ENCODE measurements at regions not wholly inside any gene's neighbourhood (a gene's known extent, or its start where the extent isn't known, plus 50 kb on each side); places are given as distances from the start of the nearest gene placed in this dataset.

- H3K27ac ChIP-seq (ENCODE audit: low read depth, low read length), result no peak overlapping the region
Measured at GRCh38 chr6:153613719-153614455, 425.2 kb upstream of the OPRM1 start.

GRCh38 chr6:153602401-153602800, 436.6 kb upstream of the OPRM1 start:
- Histone ChIP-seq H3K36me3 (ENCODE audit: control insufficient read depth, insufficient read depth, low read length) (no peaks in the 10 kb centered on the region), H3K27ac (ENCODE audit: low read depth, low read length) (no peak overlapping the region), H3K4me1 (ENCODE audit: control insufficient read depth, insufficient read depth, low read length) (no peaks in the 10 kb centered on the region), H3K27me3 (ENCODE audit: control insufficient read depth, insufficient read depth, low read length) (no peaks in the 10 kb centered on the region), H3K4me3 (ENCODE audit: low read length) (no peak overlapping the region), H3K9ac (ENCODE audit: low read length) (no peak overlapping the region)

More at GRCh38 chr6:153613719-153614455, 425.2 kb upstream of the OPRM1 start:
- Histone ChIP-seq H3K36me3 (ENCODE audit: control insufficient read depth, insufficient read depth, low read length) (no peaks in the 10 kb centered on the region), H3K9ac (ENCODE audit: low read length) (no peak overlapping the region), H3K4me1 (ENCODE audit: control insufficient read depth, insufficient read depth, low read length) (no peaks in the 10 kb centered on the region), H3K4me3 (ENCODE audit: low read length) (no peak overlapping the region), H3K27me3 (ENCODE audit: control insufficient read depth, insufficient read depth, low read length) (no peaks in the 10 kb centered on the region)

GRCh38 chr6:153599901-153600300, 439.1 kb upstream of the OPRM1 start:
- Histone ChIP-seq H3K4me1 (ENCODE audit: control insufficient read depth, insufficient read depth, low read length) (no peaks in the 10 kb centered on the region), H3K36me3 (ENCODE audit: control insufficient read depth, insufficient read depth, low read length) (no peaks in the 10 kb centered on the region), H3K27me3 (ENCODE audit: control insufficient read depth, insufficient read depth, low read length) (no peaks in the 10 kb centered on the region), H3K9ac (ENCODE audit: low read length) (no peak overlapping the region), H3K27ac (ENCODE audit: low read depth, low read length) (no peak overlapping the region), H3K4me3 (ENCODE audit: low read length) (no peak overlapping the region)

- Histone ChIP-seq H3K27me3 (ENCODE audit: control insufficient read depth, insufficient read depth, low read length) (no peaks in the 10 kb centered on the region), H3K4me3 (ENCODE audit: low read length) (no peak overlapping the region), H3K4me1 (ENCODE audit: control insufficient read depth, insufficient read depth, low read length) (no peaks in the 10 kb centered on the region), H3K27ac (ENCODE audit: low read depth, low read length) (no peak overlapping the region), H3K36me3 (ENCODE audit: control insufficient read depth, insufficient read depth, low read length) (no peaks in the 10 kb centered on the region), H3K9ac (ENCODE audit: low read length) (no peak overlapping the region)
Measured at GRCh38 chr6:153595903-153596302, 443.1 kb upstream of the OPRM1 start.

GRCh38 chr6:153594871-153595270, 444.2 kb upstream of the OPRM1 start:
- H3K27ac ChIP-seq (ENCODE audit: low read depth, low read length), result no peak overlapping the region
- H3K36me3 ChIP-seq (ENCODE audit: control insufficient read depth, insufficient read depth, low read length), result no peaks in the 10 kb centered on the region
- H3K27me3 ChIP-seq (ENCODE audit: control insufficient read depth, insufficient read depth, low read length), result no peaks in the 10 kb centered on the region
- H3K4me3 ChIP-seq (ENCODE audit: low read length), result no peak overlapping the region
- H3K9ac ChIP-seq (ENCODE audit: low read length), result no peak overlapping the region
- no peaks in the 10 kb centered on the region for H3K4me1 ChIP-seq (ENCODE audit: control insufficient read depth, insufficient read depth, low read length)

GRCh38 chr6:153591159-153591558, 447.9 kb upstream of the OPRM1 start:
- Histone ChIP-seq H3K36me3 (ENCODE audit: control insufficient read depth, insufficient read depth, low read length) (no peaks in the 10 kb centered on the region), H3K9ac (ENCODE audit: low read length) (no peak overlapping the region), H3K4me1 (ENCODE audit: control insufficient read depth, insufficient read depth, low read length) (no peaks in the 10 kb centered on the region), H3K4me3 (ENCODE audit: low read length) (no peak overlapping the region), H3K27me3 (ENCODE audit: control insufficient read depth, insufficient read depth, low read length) (no peaks in the 10 kb centered on the region), H3K27ac (ENCODE audit: low read depth, low read length) (no peak overlapping the region)

- no peaks in the 10 kb centered on the region for H3K36me3 ChIP-seq (ENCODE audit: control insufficient read depth, insufficient read depth, low read length)
- H3K27ac ChIP-seq (ENCODE audit: low read depth, low read length), result no peak overlapping the region
Measured at GRCh38 chr6:153590411-153590810, 448.6 kb upstream of the OPRM1 start.

GRCh38 chr6:153588330-153588729, 450.7 kb upstream of the OPRM1 start:
- Histone ChIP-seq H3K4me3 (ENCODE audit: low read length) (no peak overlapping the region), H3K27me3 (ENCODE audit: control insufficient read depth, insufficient read depth, low read length) (no peaks in the 10 kb centered on the region), H3K9ac (ENCODE audit: low read length) (no peak overlapping the region), H3K36me3 (ENCODE audit: control insufficient read depth, insufficient read depth, low read length) (no peaks in the 10 kb centered on the region), H3K4me1 (ENCODE audit: control insufficient read depth, insufficient read depth, low read length) (no peaks in the 10 kb centered on the region), H3K27ac (ENCODE audit: low read depth, low read length) (no peak overlapping the region)

More at GRCh38 chr6:153590411-153590810, 448.6 kb upstream of the OPRM1 start:
- Histone ChIP-seq H3K4me3 (ENCODE audit: low read length) (no peak overlapping the region), H3K4me1 (ENCODE audit: control insufficient read depth, insufficient read depth, low read length) (no peaks in the 10 kb centered on the region), H3K27me3 (ENCODE audit: control insufficient read depth, insufficient read depth, low read length) (no peaks in the 10 kb centered on the region), H3K9ac (ENCODE audit: low read length) (no peak overlapping the region)

GRCh38 chr6:153583685-153584084, 452.6 kb upstream of the RGS17 start:
- H3K4me1 ChIP-seq (ENCODE audit: control insufficient read depth, insufficient read depth, low read length), result no peaks in the 10 kb centered on the region

GRCh38 chr6:153580776-153581175, 449.7 kb upstream of the RGS17 start:
- H3K36me3 ChIP-seq (ENCODE audit: control insufficient read depth, insufficient read depth, low read length), result no peaks in the 10 kb centered on the region
- H3K27me3 ChIP-seq (ENCODE audit: control insufficient read depth, insufficient read depth, low read length), result no peaks in the 10 kb centered on the region
- H3K4me3 ChIP-seq (ENCODE audit: low read length), result no peak overlapping the region
- H3K9ac ChIP-seq (ENCODE audit: low read length), result no peak overlapping the region
- no peak overlapping the region for H3K27ac ChIP-seq (ENCODE audit: low read depth, low read length)
- no peaks in the 10 kb centered on the region for H3K4me1 ChIP-seq (ENCODE audit: control insufficient read depth, insufficient read depth, low read length)

More at GRCh38 chr6:153583685-153584084, 452.6 kb upstream of the RGS17 start:
- Histone ChIP-seq H3K27me3 (ENCODE audit: control insufficient read depth, insufficient read depth, low read length) (no peaks in the 10 kb centered on the region), H3K9ac (ENCODE audit: low read length) (no peak overlapping the region), H3K4me3 (ENCODE audit: low read length) (no peak overlapping the region), H3K36me3 (ENCODE audit: control insufficient read depth, insufficient read depth, low read length) (no peaks in the 10 kb centered on the region), H3K27ac (ENCODE audit: low read depth, low read length) (no peak overlapping the region)

GRCh38 chr6:153575528-153575927, 444.4 kb upstream of the RGS17 start:
- Histone ChIP-seq H3K36me3 (ENCODE audit: control insufficient read depth, insufficient read depth, low read length) (no peaks in the 10 kb centered on the region), H3K4me1 (ENCODE audit: control insufficient read depth, insufficient read depth, low read length) (no peaks in the 10 kb centered on the region), H3K9ac (ENCODE audit: low read length) (no peak overlapping the region), H3K27me3 (ENCODE audit: control insufficient read depth, insufficient read depth, low read length) (no peaks in the 10 kb centered on the region), H3K4me3 (ENCODE audit: low read length) (no peak overlapping the region), H3K27ac (ENCODE audit: low read depth, low read length) (no peak overlapping the region)

GRCh38 chr6:153574231-153574630, 443.1 kb upstream of the RGS17 start:
- Histone ChIP-seq H3K9ac (ENCODE audit: low read length) (no peak overlapping the region), H3K36me3 (ENCODE audit: control insufficient read depth, insufficient read depth, low read length) (no peaks in the 10 kb centered on the region), H3K4me3 (ENCODE audit: low read length) (no peak overlapping the region)

GRCh38 chr6:153572371-153572770, 441.3 kb upstream of the RGS17 start:
- Histone ChIP-seq H3K4me1 (ENCODE audit: control insufficient read depth, insufficient read depth, low read length) (no peaks in the 10 kb centered on the region), H3K9ac (ENCODE audit: low read length) (no peak overlapping the region), H3K4me3 (ENCODE audit: low read length) (no peak overlapping the region), H3K27ac (ENCODE audit: low read depth, low read length) (no peak overlapping the region), H3K27me3 (ENCODE audit: control insufficient read depth, insufficient read depth, low read length) (no peaks in the 10 kb centered on the region), H3K36me3 (ENCODE audit: control insufficient read depth, insufficient read depth, low read length) (no peaks in the 10 kb centered on the region)

More at GRCh38 chr6:153574231-153574630, 443.1 kb upstream of the RGS17 start:
- Histone ChIP-seq H3K27me3 (ENCODE audit: control insufficient read depth, insufficient read depth, low read length) (no peaks in the 10 kb centered on the region), H3K4me1 (ENCODE audit: control insufficient read depth, insufficient read depth, low read length) (no peaks in the 10 kb centered on the region), H3K27ac (ENCODE audit: low read depth, low read length) (no peak overlapping the region)
